Effector memory CD8-positive, alpha-beta T cell (primary cell): ENCODE measurements at regions not wholly inside any gene's neighbourhood (a gene's known extent, or its start where the extent isn't known, plus 50 kb on each side); places are given as distances from the start of the nearest gene placed in this dataset.

Source experiments
- ATAC-seq: fragments of 150-1000 bp; cut with Tn5 transposase; replicated peaks from 2 replicates; pipeline ENCODE4 v1.10.0; 2021; ENCODE audit warnings: mild to moderate bottlenecking, moderate library complexity
- DNase-seq, 3 experiments: peaks; one replicate each; pipeline ENCODE4 v3.0.0; 2021
- H3K27ac Mint-ChIP-seq, 2 donors: one replicate each; pipeline ENCODE4 v1.8.0; 2022; ENCODE audit warnings: mild to moderate bottlenecking in 2 of 2, mixed read lengths in 2 of 2, moderate library complexity in 2 of 2
- H3K27me3 Mint-ChIP-seq, 2 donors: one replicate each; pipeline ENCODE4 v1.8.0; 2022; ENCODE audit warnings: mixed read lengths in 2 of 2
- H3K36me3 Mint-ChIP-seq: one replicate; pipeline ENCODE4 v1.8.0; 2022; ENCODE audit warnings: mild to moderate bottlenecking, moderate library complexity, mixed read lengths; ENCODE audit not compliant: insufficient read depth
- H3K4me1 Mint-ChIP-seq, 2 donors: one replicate each; pipeline ENCODE4 v1.8.0; 2022; ENCODE audit warnings: low read depth in 2 of 2, mixed read lengths in 2 of 2
- H3K4me3 Mint-ChIP-seq, 2 donors: one replicate each; pipeline ENCODE4 v1.8.0; 2022; ENCODE audit warnings: mild to moderate bottlenecking in 2 of 2, mixed read lengths in 2 of 2, moderate library complexity in 2 of 2
- H3K9me3 Mint-ChIP-seq, 2 donors: one replicate each; pipeline ENCODE4 v1.8.0; 2022; ENCODE audit warnings: mixed read lengths in 2 of 2

DNA sequence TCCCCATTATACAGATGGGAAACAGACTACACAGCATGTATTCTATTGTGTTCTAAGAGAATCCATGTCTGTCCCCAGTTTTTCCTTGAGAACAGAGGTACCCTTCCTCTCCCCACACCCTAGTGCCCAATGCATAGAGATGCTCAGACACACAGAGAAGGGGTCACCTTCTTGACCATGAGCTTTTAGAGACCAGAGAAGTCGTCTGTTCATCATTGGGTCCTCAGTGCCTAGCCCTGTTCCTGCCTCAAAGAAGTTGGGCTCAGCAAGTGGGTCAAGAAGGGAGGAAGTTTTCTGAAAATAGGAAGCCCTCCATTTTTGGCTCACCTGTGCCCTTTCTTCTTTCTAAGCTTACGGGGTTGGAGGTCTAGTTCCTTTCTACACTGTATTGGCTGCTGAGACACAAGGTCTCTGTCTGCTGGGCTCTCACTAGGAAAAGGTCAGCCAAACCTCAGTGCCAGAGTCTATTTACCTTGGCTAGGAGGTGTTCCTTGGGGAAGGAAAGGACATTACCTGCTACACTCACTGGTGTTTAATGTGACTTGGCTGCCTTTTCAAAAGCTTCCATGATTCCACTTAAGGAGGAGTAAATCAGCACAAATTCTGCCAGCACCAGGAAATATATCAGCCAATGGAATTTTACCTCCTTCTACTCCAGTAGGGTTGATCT lies 198.5 kb upstream of the PWP1 start:
- peaks cover 0 to 8% of the 10 kb centered on the region in 2 donors for H3K27me3 Mint-ChIP-seq
- ATAC-seq = no peak

GRCh38 chr12:107488666-107489065 lies 196.9 kb upstream of the PWP1 start:
- H3K36me3 Mint-ChIP-seq = peaks cover 4% of the 10 kb centered on the region
- H3K9me3 Mint-ChIP-seq = no peaks in the 10 kb centered on the region
- H3K4me1 Mint-ChIP-seq = peaks cover 12 to 33% of the 10 kb centered on the region in 2 donors
- no peak overlapping the region for H3K4me3 Mint-ChIP-seq
- no peak overlapping the region for H3K27ac Mint-ChIP-seq
- ATAC-seq = no peak
- no peak for DNase-seq
- H3K27me3 Mint-ChIP-seq = peaks cover 0 to 8% of the 10 kb centered on the region in 2 donors

More for the DNA sequence above, 198.5 kb upstream of the PWP1 start:
- Mint-ChIP-seq H3K4me1 (peaks cover 3 to 23% of the 10 kb centered on the region in 2 donors), H3K27ac (peak overlapping the region in 1 of 2 donors; percentile 70), H3K4me3 (no peak overlapping the region), H3K9me3 (no peaks in the 10 kb centered on the region), H3K36me3 (peaks cover 4% of the 10 kb centered on the region)
- DNase-seq = no peak

- H3K4me3 Mint-ChIP-seq = no peak overlapping the region
- peaks cover 4% of the 10 kb centered on the region for H3K36me3 Mint-ChIP-seq
- peaks cover 12 to 28% of the 10 kb centered on the region in 2 donors for H3K4me1 Mint-ChIP-seq
- no peak for ATAC-seq
- DNase-seq = no peak
- H3K27me3 Mint-ChIP-seq = no peaks in the 10 kb centered on the region
- no peak overlapping the region for H3K27ac Mint-ChIP-seq
- H3K9me3 Mint-ChIP-seq = no peaks in the 10 kb centered on the region
These were observed 195.6 kb upstream of the PWP1 start for GRCh38 chr12:107490010-107490409.

- Mint-ChIP-seq H3K36me3 (no peaks in the 10 kb centered on the region), H3K27ac (no peak overlapping the region), H3K4me3 (no peak overlapping the region)
These were observed 193.7 kb upstream of the PWP1 start for GRCh38 chr12:107491856-107492255.

GRCh38 chr12:107492393-107493134 lies 193.0 kb upstream of the PWP1 start:
- no peak for ATAC-seq
- Mint-ChIP-seq H3K27me3 (no peaks in the 10 kb centered on the region), H3K4me1 (peaks cover 8 to 22% of the 10 kb centered on the region in 2 donors), H3K9me3 (peaks cover 0 to 3% of the 10 kb centered on the region in 2 donors), H3K4me3 (no peak overlapping the region), H3K27ac (peak overlapping the region in 1 of 2 donors; percentile 53), H3K36me3 (no peaks in the 10 kb centered on the region)
- DNase-seq = no peak

More at GRCh38 chr12:107491856-107492255, 193.7 kb upstream of the PWP1 start:
- ATAC-seq (no peak), DNase-seq (no peak)
- Mint-ChIP-seq H3K4me1 (peaks cover 8 to 24% of the 10 kb centered on the region in 2 donors), H3K9me3 (no peaks in the 10 kb centered on the region), H3K27me3 (no peaks in the 10 kb centered on the region)

DNA sequence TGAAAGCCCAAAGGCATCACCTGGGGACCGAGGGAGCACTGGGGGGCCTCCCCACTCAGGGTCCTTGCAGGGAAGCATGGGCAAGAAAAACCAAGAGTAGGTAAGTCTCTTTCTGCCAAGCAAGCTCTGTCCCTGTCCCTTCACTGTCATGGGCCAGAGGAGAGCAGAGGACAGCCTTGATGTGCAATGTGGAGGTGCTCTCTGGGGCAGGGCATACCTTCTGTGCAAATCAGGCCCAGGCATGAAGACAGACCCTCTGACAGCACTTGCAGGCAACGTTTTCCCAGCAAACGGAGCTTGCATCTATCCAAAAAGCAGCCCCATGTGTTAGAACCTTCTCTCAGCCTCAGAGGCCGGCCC lies 192.5 kb upstream of the PWP1 start:
- no peak overlapping the region for H3K4me3 Mint-ChIP-seq
- H3K36me3 Mint-ChIP-seq = no peaks in the 10 kb centered on the region
- no peak for DNase-seq
- no peak for ATAC-seq
- H3K27me3 Mint-ChIP-seq = no peaks in the 10 kb centered on the region
- peaks cover 0 to 3% of the 10 kb centered on the region in 2 donors for H3K9me3 Mint-ChIP-seq
- peak overlapping the region in 1 of 2 donors; percentile 53 for H3K27ac Mint-ChIP-seq
- peaks cover 8 to 19% of the 10 kb centered on the region in 2 donors for H3K4me1 Mint-ChIP-seq

DNA sequence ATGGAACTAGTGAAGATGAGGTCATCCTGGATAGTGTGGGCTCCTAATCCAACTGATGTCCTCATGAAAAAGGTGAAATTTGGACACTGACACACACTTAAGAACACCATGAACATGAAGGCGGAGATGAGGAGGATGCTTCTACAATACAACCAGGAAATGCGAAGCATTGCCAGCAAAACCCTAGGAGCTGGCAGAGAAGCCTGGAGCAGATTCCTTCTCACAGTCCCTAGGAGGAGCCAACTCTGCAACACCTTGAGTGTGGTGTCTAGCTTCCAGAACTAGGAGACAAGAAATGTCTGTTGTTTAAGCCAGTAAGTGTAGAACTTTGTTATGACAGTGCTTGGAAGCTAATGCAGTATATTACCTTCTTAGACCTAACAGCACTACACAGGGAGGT lies 191.9 kb upstream of the PWP1 start:
- H3K4me3 Mint-ChIP-seq = no peak overlapping the region
- H3K36me3 Mint-ChIP-seq = no peaks in the 10 kb centered on the region
- peaks cover 0 to 3% of the 10 kb centered on the region in 2 donors for H3K9me3 Mint-ChIP-seq
- ATAC-seq (no peak), DNase-seq (no peak)
- H3K4me1 Mint-ChIP-seq = peaks cover 8 to 19% of the 10 kb centered on the region in 2 donors
- H3K27ac Mint-ChIP-seq = no peak overlapping the region
- H3K27me3 Mint-ChIP-seq = no peaks in the 10 kb centered on the region

DNA sequence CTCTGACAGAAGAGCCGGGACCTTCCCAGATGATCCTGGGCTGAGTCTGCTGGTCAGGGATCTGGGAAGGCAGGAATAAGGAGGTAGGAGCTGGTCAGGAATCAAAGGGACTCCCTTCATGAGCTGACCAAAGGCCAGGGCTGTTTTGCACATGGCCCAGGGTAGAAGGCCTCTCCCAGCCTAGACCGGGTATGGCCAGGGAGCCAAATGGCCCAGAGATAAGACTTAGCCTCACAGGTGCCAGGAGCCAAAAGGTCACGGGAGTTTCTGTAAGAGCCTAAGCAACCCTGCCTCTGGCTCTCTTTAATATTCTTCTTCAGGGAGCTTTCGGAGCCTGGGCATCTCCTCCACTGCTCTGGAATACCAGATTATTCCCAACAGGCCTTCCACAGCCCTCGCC lies 191.3 kb upstream of the PWP1 start:
- Mint-ChIP-seq H3K27ac (no peak overlapping the region), H3K4me1 (peaks cover 8 to 19% of the 10 kb centered on the region in 2 donors), H3K4me3 (no peak overlapping the region), H3K9me3 (peaks cover 0 to 3% of the 10 kb centered on the region in 2 donors), H3K36me3 (no peaks in the 10 kb centered on the region), H3K27me3 (no peaks in the 10 kb centered on the region)
- ATAC-seq (no peak), DNase-seq (no peak)

DNA sequence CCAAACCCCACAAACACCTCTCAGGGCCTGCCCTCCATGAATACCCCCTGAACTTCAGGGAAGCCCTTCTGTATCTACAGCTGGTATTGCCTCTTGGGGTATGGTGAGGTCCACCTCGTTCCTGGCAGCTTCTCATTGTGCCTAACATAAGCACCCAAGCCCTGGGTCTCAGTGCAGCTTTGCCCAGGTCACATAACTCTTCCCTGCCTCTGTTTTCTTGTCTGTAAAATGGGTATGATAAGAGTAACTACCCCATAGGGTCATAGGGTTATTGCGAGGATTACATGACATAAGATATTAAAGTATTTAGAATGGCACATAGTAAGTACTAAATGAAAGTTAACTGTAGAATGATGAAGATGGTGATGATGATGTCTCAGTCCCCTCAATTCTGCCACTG lies 190.0 kb upstream of the PWP1 start:
- ATAC-seq = no peak
- no peak overlapping the region for H3K27ac Mint-ChIP-seq
- H3K9me3 Mint-ChIP-seq = peaks cover 0 to 3% of the 10 kb centered on the region in 2 donors
- H3K36me3 Mint-ChIP-seq = no peaks in the 10 kb centered on the region
- DNase-seq = no peak
- no peak overlapping the region for H3K4me3 Mint-ChIP-seq
- H3K27me3 Mint-ChIP-seq = peaks cover 0 to under 1% of the 10 kb centered on the region in 2 donors
- H3K4me1 Mint-ChIP-seq = peaks cover 8 to 22% of the 10 kb centered on the region in 2 donors

DNA sequence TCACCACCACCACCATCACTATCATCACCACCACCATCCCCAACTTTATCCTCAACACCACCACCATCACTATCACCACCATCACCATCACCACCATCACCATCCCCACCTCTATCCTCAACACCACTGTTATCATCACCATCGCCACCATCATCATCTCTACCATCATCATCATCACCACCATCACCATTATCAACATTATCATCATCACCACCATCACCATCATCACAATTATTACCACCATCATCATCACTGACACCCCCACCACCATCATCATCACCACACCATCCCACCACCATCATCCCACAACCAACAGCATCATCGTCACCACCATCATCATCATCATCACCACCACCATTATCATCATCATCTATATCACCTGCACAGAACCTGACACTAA lies 188.4 kb upstream of the PWP1 start:
- Mint-ChIP-seq H3K4me1 (peaks cover 11 to 23% of the 10 kb centered on the region in 2 donors), H3K4me3 (no peak overlapping the region), H3K27me3 (peaks cover 0 to 13% of the 10 kb centered on the region in 2 donors), H3K36me3 (no peaks in the 10 kb centered on the region), H3K27ac (no peak overlapping the region), H3K9me3 (peaks cover 0 to 3% of the 10 kb centered on the region in 2 donors)
- ATAC-seq (no peak), DNase-seq (no peak)

DNA sequence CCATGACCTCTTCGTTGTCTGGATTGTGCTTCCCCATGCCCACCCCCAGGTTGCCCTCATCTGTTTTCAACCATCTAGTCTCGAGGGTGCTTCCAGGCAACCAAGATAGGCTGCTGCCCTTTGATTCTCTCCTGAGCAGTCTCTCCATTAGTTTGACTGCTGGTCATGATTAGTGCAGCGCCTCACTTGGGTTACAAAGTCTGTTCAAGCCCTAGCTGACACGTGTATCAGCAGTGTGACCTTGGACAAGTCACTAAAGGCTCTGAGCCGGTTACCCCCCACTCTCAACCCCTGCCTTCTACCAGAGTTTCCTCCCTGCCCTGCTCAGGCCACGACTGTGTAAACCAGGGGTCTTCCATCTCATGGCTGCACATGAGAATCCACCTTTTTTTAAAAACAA lies 185.3 kb upstream of the PWP1 start:
- Mint-ChIP-seq H3K9me3 (peaks cover 0 to 3% of the 10 kb centered on the region in 2 donors), H3K4me1 (peaks cover 3 to 14% of the 10 kb centered on the region in 2 donors), H3K36me3 (no peaks in the 10 kb centered on the region), H3K27me3 (peaks cover 0 to 13% of the 10 kb centered on the region in 2 donors), H3K4me3 (peak overlapping the region in 1 of 2 donors; percentile 24), H3K27ac (no peak overlapping the region)
- ATAC-seq (no peak), DNase-seq (no peak)

DNA sequence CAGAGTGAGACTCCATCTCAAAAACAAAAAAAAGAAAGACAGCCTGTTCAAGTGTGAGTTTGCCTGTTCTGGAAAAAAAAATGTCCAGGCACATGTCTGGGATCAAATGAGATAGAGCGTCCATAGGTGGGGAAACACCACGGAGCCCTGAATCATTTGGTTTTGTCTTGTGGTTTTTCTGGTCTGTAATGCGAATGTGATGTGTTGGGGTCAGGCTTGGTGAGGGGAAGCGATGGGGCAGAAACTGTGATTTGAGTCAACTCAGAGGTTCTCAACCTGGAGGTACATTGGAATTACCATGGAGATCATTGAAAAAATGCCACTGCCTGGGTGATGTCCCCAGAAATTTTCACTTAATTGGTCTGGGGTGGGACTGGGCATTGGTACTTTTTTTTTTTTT lies 183.9 kb upstream of the PWP1 start:
- Mint-ChIP-seq H3K4me3 (no peak overlapping the region), H3K27ac (no peak overlapping the region), H3K36me3 (no peaks in the 10 kb centered on the region), H3K27me3 (peaks cover 0 to 13% of the 10 kb centered on the region in 2 donors), H3K9me3 (peaks cover 0 to 3% of the 10 kb centered on the region in 2 donors), H3K4me1 (peaks cover 3 to 11% of the 10 kb centered on the region in 2 donors)
- ATAC-seq (no peak), DNase-seq (no peak)

GRCh38 chr12:107503129-107503855 lies 182.3 kb upstream of the PWP1 start:
- H3K4me3 Mint-ChIP-seq = no peak overlapping the region
- no peak for ATAC-seq
- no peaks in the 10 kb centered on the region for H3K36me3 Mint-ChIP-seq

More at GRCh38 chr12:107503129-107503855, 182.3 kb upstream of the PWP1 start:
- no peak for DNase-seq
- Mint-ChIP-seq H3K9me3 (no peaks in the 10 kb centered on the region), H3K27ac (no peak overlapping the region), H3K4me1 (peaks cover 3 to 11% of the 10 kb centered on the region in 2 donors), H3K27me3 (peaks cover 6 to 27% of the 10 kb centered on the region in 2 donors)
